H4 (cell line): ENCODE measurements at regions not wholly inside any gene's neighbourhood (a gene's known extent, or its start where the extent isn't known, plus 50 kb on each side); places are given as distances from the start of the nearest gene placed in this dataset.

Experiments
- DNase-seq: peaks from one replicate; pipeline ENCODE4 v3.0.0-alpha.2; 2015; ENCODE audit warnings: low spot score

- no peak for DNase-seq
These were observed 1944.6 kb downstream of the EFNA5 start for GRCh38 chr5:105726093-105726492.

DNA sequence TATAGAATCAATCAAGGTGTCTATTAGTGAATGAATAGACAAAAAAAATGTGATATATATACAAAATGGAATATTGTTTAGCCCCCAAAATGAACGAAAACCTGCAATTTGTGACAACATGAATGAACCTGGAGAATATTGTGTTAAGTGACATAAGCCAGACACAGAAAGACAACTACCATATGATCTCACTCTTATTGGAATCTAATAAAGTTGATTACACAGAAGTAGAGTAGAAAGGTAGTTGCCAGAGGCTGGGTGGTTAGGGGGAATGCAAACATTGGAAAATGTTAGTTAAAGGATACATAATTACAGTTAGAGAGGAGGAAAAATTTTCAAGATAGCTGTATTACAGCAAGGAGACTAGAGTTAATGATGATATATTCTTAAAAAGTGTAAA lies 1962.3 kb downstream of the EFNA5 start:
- DNase-seq: no peak

DNA sequence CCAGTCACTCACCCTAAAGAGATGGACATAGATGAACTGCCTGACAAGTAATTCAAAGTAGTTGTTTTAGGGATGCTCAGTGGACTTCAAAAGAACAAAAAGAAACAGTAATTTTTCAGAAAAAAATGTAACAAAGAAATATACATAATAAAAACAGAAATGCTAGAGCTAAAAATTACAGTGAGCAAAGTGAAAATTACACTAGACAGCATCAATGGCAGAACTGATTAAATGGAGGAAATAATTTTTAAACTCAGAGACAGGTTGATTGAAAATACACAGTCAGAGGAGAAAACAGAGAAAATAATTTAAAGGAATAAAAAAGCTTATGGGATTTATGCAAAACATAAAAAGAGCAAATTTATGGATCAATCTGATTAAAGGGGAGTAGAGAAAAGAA lies 1968.4 kb downstream of the EFNA5 start:
- DNase-seq: no peak

DNA sequence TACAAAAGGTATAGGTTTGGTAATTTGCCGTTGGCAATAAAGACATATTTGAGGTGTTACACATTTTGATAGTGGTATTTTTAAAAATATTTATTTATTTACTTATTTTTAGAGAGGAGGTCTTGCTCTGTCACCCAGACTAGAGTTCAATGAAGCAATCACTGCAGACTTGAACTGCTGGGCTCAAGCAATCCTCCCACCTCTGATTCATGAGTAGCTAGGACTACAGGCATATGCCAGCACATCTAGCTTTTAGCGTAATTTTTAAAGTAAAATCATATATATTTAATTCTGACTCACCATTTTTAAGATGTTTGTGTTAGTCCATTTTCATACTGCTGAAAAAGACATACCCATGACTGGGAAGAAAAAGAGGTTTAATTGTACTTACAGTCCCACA lies 1974.3 kb downstream of the EFNA5 start:
- no peak for DNase-seq

DNA sequence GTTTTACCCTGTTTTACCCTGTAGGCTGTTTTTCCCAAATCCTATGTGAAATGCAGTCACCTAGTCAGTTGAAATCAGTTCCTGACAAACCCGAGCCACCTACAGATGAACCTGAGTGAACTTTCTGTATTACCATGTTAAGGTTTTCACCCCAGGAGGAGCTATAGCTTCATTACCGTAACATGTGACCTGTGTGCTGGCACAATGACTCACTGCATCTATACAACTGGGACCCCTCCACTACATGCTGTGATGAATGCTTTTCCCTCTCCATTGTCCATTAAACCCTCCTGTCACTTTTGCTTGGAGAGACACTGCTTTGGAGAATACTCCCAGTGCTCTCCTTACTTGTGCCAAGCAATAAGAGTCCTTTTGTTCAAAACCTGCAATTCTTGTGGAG lies 1974.8 kb downstream of the EFNA5 start:
- no peak for DNase-seq

- DNase-seq: no peak
These were observed 1981.1 kb downstream of the EFNA5 start for GRCh38 chr5:105689596-105689995.

- no peak for DNase-seq
These were observed 1982.4 kb downstream of the EFNA5 start for GRCh38 chr5:105688227-105688792.

GRCh38 chr5:105687493-105687892 lies 1983.2 kb downstream of the EFNA5 start:
- DNase-seq: no peak

DNA sequence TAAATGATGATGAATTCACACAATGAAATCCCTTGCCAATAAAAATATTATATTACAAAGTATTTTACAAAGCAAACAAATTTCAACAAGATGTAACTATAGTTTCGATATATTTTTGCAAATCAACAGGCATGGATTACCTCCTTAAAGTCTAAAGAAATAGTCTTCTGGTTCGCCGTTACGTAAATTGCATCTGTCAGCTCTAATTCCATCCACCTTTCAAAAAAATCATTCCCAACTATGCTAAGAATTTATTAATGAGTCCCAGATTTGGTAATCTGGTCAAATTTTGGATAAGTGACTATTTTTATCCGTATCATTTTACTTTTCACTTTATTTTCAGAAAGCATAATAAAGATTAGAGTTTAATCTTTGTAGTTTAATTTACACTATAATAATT lies 1984.9 kb downstream of the EFNA5 start:
- DNase-seq: no peak

DNA sequence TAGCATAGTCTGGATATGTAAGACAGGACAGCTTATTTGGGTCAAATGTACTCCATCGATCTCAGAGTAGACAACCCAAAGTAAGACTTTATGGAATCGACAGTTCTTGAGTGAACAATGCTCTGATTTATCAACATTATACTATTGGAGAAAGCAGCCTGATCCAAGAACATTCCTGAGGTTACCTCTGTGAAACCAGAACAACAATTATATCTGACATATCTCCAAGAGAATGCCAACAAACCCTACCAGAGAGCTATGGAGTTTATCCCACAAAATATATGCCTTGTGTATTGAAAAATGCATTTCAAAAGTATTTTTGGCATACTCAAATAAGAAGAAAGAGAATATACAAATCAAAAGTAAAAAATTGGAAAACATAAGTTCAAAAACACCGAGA lies 1985.9 kb downstream of the EFNA5 start:
- DNase-seq: no peak

DNA sequence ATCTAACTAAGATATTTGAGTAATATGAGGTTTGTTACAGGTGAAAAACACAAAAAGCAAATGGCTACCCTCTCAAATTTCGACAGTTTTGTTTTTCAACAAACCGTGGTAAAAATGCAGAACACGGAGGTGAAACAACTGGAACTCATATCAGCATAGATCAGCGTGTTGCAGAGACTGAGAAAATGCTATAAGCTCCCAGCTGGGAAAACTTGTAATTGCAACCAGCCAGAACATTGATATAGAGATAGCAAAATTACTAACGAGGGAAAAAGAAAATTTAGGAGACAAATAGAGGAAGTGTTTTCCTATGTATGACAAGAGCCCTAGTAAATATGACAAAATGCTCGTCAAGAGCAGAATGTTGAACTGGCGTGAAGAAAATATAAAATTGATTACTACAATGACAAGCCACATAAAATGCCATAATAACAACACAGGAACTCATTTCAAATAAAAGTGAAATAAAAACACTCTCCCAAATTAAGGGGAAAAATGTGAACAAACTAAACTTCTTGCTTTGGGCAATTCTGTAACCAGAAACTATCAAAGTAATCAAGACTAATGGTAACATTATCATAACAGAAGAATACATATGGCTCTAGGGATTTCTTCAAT lies 1989.8 kb downstream of the EFNA5 start:
- DNase-seq: no peak

GRCh38 chr5:105677291-105677690 lies 1993.4 kb downstream of the EFNA5 start:
- no peak for DNase-seq

- no peak for DNase-seq
These were observed 2000.1 kb downstream of the EFNA5 start for GRCh38 chr5:105670596-105670995.

- DNase-seq: no peak
These were observed 2007.1 kb downstream of the EFNA5 start for GRCh38 chr5:105663671-105664070.

- no peak for DNase-seq
These were observed 2011.3 kb downstream of the EFNA5 start for GRCh38 chr5:105659396-105659795.

DNA sequence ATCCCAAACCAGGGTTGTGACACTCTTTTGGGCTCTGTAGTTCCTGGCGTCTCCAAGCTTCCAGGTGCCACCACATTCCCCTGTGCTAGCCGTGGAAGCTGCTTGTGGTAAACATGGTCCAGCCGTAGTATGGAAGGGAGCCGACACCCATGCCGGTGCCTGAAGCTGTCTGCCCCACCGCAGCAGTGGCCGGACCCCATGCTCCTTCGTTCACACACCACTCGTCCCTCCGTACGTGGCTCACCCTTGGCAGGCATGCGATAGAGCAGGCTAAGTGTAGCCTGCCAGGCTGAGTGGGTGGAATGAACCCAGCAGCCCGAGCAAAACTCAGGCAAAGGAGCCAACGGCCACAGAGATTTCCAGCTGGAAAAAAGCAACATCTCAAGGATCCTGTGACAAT lies 2030.4 kb downstream of the EFNA5 start:
- DNase-seq: no peak

GRCh38 chr5:105639511-105639910 lies 2031.2 kb downstream of the EFNA5 start:
- DNase-seq: no peak

DNA sequence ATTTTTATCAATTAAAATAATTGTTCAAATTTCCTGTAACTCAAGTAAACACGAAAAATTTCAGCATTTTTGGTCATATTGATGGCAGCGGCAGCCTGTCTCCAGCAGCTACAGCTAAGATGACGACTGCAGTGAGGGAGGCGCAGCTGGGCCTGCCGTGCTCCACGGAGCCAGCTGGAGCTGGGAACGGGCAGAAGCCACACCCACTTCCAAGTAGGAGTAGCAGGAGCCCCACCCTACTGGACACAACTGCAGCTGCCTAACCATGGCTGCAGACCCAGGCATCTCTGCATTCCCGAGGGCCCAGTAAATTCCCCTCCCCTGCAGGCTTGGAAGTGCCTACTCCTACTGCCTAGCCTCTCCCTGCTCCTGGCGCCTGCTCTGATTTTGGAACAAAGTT lies 2031.7 kb downstream of the EFNA5 start:
- no peak for DNase-seq

GRCh38 chr5:105638437-105638836 lies 2032.3 kb downstream of the EFNA5 start:
- no peak for DNase-seq

DNA sequence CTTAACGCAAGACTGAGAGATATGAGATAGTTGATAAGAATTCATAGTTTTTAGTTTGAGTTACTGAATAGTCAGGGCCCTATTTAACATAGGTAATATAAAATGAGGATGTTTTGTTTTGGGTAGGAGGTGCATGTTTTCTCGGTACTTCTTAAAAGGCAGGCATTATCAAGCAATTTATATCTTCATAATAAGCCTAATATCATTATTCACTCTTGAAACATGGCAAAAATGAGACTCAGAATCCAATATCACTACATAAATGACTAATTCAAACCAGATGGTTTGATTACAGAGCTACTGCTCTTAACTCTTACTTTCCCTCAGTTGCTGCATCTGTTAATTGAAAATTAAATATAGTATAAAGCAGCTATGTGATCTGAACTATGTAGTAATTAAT lies 2038.7 kb downstream of the EFNA5 start:
- DNase-seq: no peak

- no peak for DNase-seq
These were observed 2039.9 kb downstream of the EFNA5 start for GRCh38 chr5:105630803-105631202.

DNA sequence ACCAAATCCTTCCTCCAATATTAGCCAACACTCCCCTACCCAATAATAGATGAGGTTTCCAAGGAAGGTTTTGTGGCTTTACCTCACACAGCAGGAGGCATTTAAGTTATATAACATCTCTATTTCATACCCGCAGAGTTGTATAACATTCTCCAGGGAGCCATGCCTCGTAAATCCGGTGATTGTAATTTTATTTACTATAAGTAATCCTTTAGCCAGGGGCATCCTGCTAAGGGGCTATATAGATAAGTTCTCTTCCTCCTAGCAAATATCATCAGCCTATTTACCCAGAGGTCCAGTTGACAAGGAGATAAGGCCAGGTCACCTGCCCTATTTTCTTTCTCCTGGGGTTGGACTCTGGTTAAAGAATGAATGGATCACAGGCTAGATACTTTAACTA lies 2051.0 kb downstream of the EFNA5 start:
- DNase-seq: peak; percentile 8

DNA sequence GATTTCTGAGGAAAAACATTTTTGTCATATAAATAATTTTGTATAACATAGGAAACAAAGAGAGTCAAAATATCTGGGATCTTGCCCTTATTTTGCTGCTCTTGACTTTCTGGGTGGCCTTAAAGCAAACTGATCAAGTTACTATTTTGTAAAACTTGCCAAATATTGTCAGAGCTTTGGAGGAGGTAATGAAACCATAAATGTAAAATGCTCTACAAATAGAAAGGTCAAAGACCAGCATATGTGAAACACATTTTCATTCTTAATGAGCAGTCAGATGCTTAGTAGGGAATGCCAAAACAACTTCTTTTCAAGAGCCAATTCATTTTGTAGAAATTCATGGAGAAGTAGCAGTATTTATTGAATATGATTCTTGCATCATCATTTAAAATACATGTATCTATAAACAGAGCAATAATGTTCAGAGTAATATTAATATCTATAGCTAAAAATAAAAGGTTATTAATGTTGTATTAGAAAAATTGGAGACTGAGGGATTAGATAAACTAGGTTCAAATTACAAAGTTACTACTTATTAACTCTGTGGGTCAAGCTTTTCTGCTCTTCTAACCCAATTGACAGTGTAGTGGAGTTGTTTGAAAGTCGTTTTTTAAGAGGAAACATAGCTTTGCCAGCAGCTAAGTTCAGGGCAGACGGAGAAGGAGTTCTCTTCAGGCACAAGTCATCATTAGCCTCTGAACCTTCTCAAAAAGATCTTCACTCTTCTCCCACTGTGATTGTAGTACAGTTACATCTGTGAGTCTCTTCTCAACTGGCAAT lies 2053.1 kb downstream of the EFNA5 start:
- DNase-seq: no peak
